ENCODE measurements at regions not wholly inside any gene's neighbourhood (a gene's known extent, or its start where the extent isn't known, plus 50 kb on each side); places are given as distances from the start of the nearest gene placed in this dataset.
"Not testable (repeated sequence)": the region's sequence is repeated elsewhere in the genome, so short reads cannot be mapped to it uniquely, and the experiment has no call there.

DNA sequence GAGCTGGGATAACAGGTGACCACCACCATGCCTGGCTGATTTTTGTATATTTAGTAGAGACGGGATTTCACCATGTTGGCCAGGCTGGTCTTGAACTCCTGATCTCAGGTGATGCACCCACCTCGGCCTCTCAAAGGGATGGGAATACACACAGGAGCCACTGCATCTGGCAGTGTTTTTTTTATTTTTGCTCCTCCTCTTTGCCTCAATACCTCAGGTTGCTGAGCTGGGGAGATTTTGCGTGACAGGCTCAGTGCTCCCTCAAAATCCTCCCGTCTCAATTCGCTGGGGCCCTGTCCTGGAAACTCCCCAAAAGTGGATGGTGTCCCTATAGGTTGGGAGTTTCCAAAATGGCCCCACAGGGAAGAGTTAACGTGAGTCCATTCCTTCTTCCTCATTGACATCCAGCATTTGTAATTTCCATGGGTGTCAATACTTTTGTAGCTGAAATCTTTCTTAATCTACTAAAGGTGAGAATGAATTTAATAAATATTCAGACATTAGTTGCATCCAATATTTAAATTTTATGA lies 71.8 kb downstream of the GGTLC2 start:
- no peak for DNase-seq

- DNase-seq, result no peak
These were observed 73.2 kb downstream of the GGTLC2 start for GRCh38 chr22:22717664-22718063.

DNA sequence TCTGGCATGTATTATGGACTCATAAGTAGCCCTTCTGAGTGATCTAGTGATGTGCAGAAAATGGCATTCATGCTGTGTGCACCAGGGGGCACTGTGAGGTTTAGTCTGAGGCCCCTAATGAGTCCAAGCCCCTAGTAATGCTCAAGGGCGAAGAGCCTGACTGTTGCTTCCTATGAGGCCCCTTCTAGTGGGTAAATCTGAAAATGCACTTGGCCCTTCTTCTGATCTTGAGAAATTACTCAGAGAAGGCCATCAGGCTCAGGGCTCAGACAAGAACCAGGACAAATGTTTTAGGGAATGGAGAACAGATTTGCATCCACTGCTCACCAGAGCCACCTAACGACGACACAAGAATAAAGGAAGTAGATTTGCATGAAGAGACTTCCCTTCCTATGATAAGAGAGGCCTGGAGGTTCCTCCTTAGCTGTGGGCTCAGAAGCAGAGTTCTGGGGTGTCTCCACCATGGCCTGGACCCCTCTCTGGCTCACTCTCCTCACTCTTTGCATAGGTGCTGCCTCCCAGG lies 75.8 kb downstream of the GGTLC2 start:
- peak; percentile 53 for DNase-seq

DNA sequence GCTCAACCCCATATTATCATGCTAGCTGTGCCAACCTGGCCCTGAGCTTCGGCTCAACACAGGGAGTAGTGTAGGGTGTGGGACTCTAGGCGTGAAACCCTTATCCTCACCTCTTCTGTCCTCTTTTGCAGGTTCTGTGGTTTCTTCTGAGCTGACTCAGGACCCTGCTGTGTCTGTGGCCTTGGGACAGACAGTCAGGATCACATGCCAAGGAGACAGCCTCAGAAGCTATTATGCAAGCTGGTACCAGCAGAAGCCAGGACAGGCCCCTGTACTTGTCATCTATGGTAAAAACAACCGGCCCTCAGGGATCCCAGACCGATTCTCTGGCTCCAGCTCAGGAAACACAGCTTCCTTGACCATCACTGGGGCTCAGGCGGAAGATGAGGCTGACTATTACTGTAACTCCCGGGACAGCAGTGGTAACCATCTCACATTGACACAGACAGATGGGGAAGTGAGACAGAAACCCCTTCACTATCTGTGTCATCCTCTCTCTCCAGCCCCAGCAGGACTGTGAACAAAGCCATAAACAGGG lies 76.4 kb downstream of the GGTLC2 start:
- DNase-seq, result no peak

GRCh38 chr22:22721681-22722354 lies 77.4 kb downstream of the GGTLC2 start:
- no peak for DNase-seq

- no peak for DNase-seq
These were observed 84.0 kb downstream of the GGTLC2 start for GRCh38 chr22:22728382-22728781.

DNA sequence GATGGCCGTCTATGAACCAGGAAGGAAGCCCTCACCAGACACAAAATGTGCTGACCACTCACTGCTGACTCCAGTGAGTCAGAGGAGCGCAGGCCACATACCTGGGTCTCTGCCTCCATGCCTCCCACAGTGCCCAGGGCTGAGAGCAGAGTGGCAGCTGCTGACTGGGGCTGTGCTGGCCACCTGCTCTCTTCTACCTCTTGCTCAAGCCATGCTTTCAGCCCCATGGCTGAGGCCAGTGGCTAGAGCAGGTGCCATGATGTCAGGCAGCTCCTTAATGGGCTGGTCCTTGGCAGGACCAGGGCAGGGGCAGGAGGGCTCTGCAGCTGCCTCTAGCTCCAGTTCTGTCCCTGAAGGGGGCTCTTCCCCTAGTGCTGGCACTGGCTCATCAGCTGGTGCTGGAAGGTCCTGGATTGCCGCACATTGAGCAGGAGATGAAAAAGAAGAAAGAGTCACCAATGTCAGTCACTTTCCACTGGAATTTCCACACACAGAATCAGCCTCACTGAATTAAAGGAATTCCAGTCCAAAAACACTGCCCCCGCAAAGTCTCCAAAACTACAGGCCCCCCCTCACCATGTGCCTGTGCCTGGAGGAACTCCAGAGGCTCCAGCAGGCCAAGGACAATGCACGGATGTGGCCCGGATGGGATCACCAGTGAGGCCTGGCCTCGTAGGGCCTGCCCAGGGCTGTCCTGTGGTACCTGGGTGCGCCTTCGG lies 86.4 kb downstream of the GGTLC2 start:
- DNase-seq, result no peak

GRCh38 chr22:22731374-22731676 lies 86.9 kb downstream of the GGTLC2 start:
- DNase-seq, result no peak

DNA sequence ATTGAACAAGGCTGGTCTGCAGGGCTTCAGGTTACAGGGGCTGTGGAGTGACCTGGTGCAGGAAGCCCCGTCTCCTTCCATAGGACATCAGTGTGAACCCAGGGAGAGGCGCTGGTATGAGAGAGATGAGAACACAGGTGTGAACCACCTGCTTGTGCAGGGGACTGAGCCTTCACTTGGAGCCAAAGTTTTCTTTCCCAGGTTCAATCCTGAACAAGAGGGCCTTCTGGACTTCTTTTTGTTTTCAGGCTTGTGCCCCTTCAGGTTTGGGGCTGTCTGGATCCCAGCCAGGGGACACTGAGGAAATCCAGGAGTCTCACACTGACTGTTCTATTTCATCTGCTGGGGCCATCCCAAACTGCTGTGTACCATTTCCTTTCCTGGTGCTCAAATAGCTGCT lies 88.6 kb downstream of the GGTLC2 start:
- DNase-seq, result not testable (repeated sequence)

GRCh38 chr22:22733881-22734373 lies 89.5 kb downstream of the GGTLC2 start:
- DNase-seq, result no peak

DNA sequence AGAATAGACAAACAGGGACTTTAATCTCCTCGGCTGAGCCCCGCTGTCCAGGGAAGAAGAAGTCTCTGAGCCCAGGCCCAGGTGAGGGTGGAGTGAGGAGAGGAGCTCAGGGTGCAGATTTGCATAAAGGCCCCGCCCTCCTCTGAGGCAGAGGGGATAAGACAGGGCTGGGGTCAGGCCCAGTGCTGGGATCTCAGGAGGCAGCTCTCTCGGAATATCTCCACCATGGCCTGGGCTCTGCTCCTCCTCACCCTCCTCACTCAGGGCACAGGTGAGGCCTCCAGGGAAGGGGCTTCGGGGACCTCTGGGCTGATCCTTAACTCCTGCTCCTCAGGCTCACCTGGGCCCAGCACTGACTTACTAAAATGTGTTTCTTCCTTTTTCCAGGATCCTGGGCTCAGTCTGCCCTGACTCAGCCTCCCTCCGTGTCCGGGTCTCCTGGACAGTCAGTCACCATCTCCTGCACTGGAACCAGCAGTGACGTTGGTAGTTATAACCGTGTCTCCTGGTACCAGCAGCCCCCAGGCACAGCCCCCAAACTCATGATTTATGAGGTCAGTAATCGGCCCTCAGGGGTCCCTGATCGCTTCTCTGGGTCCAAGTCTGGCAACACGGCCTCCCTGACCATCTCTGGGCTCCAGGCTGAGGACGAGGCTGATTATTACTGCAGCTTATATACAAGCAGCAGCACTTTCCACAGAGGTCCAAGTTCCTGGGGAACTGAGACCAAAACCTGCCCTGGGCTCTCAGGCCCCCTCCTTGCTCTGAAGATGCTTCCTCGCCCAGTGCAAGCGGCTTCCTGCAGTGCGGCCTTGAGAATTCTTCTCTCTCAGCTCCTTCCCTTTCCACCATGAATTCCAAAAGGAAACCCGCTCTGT lies 90.2 kb downstream of the GGTLC2 start:
- not testable (repeated sequence) for DNase-seq

GRCh38 chr22:22735276-22735675 lies 90.9 kb downstream of the GGTLC2 start:
- not testable (repeated sequence) for DNase-seq

DNA sequence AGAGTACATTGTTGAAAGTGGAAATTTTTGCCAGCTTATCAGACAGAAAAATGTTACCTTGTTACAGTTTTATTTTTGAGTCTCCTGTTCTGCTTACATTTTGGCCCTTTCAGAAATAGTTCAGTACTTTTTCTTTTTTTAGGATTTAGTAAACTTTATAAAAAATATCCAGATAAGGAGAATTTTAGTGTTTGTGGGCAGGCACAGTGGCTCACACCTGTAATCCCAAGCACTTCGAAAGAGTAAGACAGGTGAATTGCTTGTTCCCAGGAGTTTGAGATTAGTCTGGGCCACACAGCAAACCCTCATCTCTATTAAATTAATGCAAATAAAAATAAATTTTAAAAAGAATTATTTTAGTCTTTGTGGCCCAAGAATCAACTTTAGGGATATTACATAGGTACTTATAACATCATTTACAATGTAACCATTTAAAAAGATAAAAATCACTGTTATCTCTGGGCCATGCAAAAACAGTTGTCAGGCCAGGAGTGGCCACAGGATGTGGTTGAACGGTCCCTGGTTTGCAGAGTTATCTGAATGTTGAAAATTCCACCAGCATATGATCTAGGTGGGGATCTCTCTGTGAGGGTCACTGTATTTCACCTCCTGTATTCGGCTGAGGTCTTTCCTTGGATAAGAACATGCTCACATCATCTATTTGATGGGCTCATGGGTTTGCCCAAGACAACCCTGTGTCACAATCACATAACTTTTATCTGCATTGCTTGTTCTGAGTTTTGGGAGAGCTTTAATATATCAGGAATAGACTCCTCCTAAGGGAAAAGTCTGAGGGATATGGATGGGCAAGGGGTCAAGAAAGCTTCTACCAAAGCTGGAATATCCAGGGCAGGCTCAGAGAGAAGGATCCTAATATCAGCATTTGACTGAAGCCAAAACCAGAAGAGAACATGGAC lies 91.5 kb downstream of the GGTLC2 start:
- DNase-seq, result no peak

DNA sequence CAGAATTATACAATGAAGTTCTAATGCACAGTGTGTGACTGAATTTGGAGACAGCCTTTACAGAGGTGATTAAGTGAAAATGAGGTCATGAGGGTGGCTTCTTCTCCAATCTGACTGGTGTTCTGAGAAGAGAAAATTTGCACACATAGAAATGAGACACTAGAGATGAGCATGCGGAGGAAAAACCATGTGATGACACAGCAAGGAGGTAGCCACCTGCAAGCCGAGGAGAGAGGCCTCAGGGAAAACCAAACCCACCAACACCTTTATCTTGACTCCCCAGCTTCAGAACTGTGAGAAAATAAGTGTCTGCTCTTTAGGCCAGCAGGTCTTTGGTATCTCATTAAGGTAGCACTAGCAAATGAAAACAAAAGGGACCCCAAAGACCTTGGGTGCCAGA lies 93.2 kb downstream of the GGTLC2 start:
- DNase-seq, result no peak

GRCh38 chr22:22738959-22739585 lies 94.7 kb downstream of the GGTLC2 start:
- DNase-seq, result no peak

- DNase-seq, result no peak
These were observed 96.3 kb downstream of the GGTLC2 start for GRCh38 chr22:22740560-22741276.

GRCh38 chr22:22741843-22742242 lies 97.4 kb downstream of the GGTLC2 start:
- DNase-seq, result no peak

- no peak for DNase-seq
These were observed 98.2 kb downstream of the GGTLC2 start for GRCh38 chr22:22742641-22743040.

DNA sequence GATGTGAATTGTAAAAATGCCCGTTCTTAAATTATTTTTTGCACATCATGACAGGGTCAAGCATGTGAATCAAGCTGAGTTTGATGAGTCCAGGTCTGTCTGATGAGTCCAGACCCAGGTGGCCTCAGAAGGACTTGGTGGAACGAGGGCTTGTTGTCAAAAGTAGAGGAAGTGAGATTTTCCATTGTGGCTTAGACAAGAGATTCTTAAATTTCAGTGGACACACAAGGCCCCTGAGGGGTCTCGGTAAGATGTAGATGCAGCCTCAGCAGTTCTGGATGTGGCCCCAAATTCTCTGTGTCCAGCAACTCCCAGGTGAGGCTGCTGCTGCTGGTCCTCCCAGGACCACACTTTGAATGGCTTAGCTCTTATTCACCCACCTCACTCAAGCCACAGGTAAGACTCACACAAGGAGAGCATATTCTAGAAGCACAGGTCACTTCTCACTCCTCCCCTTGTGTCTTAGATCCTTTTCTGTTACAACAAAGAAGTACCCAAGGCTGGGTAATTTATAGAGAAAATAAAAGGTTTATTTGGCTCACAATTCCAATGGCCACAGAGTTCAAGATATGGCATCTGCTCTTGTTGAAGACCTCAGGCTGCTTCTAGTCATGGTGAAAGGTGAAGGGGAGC lies 98.8 kb downstream of the GGTLC2 start:
- no peak for DNase-seq

Data from tongue (tissue), 1 donor.